ENCODE measurements at regions not wholly inside any gene's neighbourhood (a gene's known extent, or its start where the extent isn't known, plus 50 kb on each side); places are given as distances from the start of the nearest gene placed in this dataset.

- Mint-ChIP-seq H3K9me3 (peaks cover 57% of the 10 kb centered on the region), H3K27me3 (ENCODE audit: insufficient read depth) (peaks cover 1% of the 10 kb centered on the region; the same call in 1 of the 2 replicates), H3K4me3 (no peak overlapping the region), H3K4me1 (ENCODE audit: low read depth) (no peaks in the 10 kb centered on the region), H3K27ac (no peak overlapping the region), H3K36me3 (ENCODE audit: low read depth) (no peaks in the 10 kb centered on the region; the same call in 1 of the 2 replicates)
- no peak for TF ChIP-seq CTCF (IDR thresholded peaks at IDR 0.05)
- DNase-seq = no peak
Measured at GRCh38 chr22:48679656-48680555, 1147.8 kb downstream of the BRD1 start.

GRCh38 chr22:48678171-48679135 is 1149.2 kb downstream of the BRD1 start:
- Mint-ChIP-seq H3K27me3 (ENCODE audit: insufficient read depth) (peaks cover 6% of the 10 kb centered on the region; the same call in 1 of the 2 replicates), H3K4me3 (no peak overlapping the region), H3K4me1 (ENCODE audit: low read depth) (no peaks in the 10 kb centered on the region), H3K27ac (no peak overlapping the region), H3K36me3 (ENCODE audit: low read depth) (no peaks in the 10 kb centered on the region), H3K9me3 (peaks cover 57% of the 10 kb centered on the region)
- DNase-seq = no peak
- TF ChIP-seq CTCF (IDR thresholded peaks at IDR 0.05) = no peak

- no peak for DNase-seq
- no peaks in the 10 kb centered on the region for H3K36me3 Mint-ChIP-seq (ENCODE audit: low read depth)
- H3K4me3 Mint-ChIP-seq = no peak overlapping the region
- peaks cover 58% of the 10 kb centered on the region for H3K9me3 Mint-ChIP-seq
- H3K4me1 Mint-ChIP-seq (ENCODE audit: low read depth) = no peaks in the 10 kb centered on the region
- no peak overlapping the region for H3K27ac Mint-ChIP-seq
- no peak for TF ChIP-seq CTCF (IDR thresholded peaks at IDR 0.05)
- peaks cover 6% of the 10 kb centered on the region; the same call in 1 of the 2 replicates for H3K27me3 Mint-ChIP-seq (ENCODE audit: insufficient read depth)
Measured at GRCh38 chr22:48677621-48678020, 1150.1 kb downstream of the BRD1 start.

- no peaks in the 10 kb centered on the region for H3K36me3 Mint-ChIP-seq (ENCODE audit: low read depth)
- no peak overlapping the region for H3K4me3 Mint-ChIP-seq
- H3K27me3 Mint-ChIP-seq (ENCODE audit: insufficient read depth) = peaks cover 6% of the 10 kb centered on the region; the same call in 1 of the 2 replicates
- peaks cover 61% of the 10 kb centered on the region for H3K9me3 Mint-ChIP-seq
- H3K4me1 Mint-ChIP-seq (ENCODE audit: low read depth) = no peaks in the 10 kb centered on the region
- DNase-seq = no peak
- no peak overlapping the region for H3K27ac Mint-ChIP-seq
- TF ChIP-seq CTCF (IDR thresholded peaks at IDR 0.05) = no peak
Measured at GRCh38 chr22:48677168-48677520, 1150.5 kb downstream of the BRD1 start.

GRCh38 chr22:48676266-48677167 is 1151.2 kb downstream of the BRD1 start:
- H3K36me3 Mint-ChIP-seq (ENCODE audit: low read depth) = no peaks in the 10 kb centered on the region
- no peak overlapping the region for H3K27ac Mint-ChIP-seq
- H3K4me3 Mint-ChIP-seq = no peak overlapping the region

More at GRCh38 chr22:48676266-48677167, 1151.2 kb downstream of the BRD1 start:
- H3K4me1 Mint-ChIP-seq (ENCODE audit: low read depth) = no peaks in the 10 kb centered on the region
- DNase-seq = no peak
- H3K27me3 Mint-ChIP-seq (ENCODE audit: insufficient read depth) = peaks cover 6% of the 10 kb centered on the region; the same call in 1 of the 2 replicates
- peaks cover 67% of the 10 kb centered on the region for H3K9me3 Mint-ChIP-seq
- no peak for TF ChIP-seq CTCF (IDR thresholded peaks at IDR 0.05)
